ENCODE measurements at regions not wholly inside any gene's neighbourhood (a gene's known extent, or its start where the extent isn't known, plus 50 kb on each side); places are given as distances from the start of the nearest gene placed in this dataset.

GRCh38 chr11:92489826-92490399 lies 265.3 kb downstream of the FAT3 start:
- no peak for TF ChIP-seq POLR2A (IDR thresholded peaks at IDR 0.05)
- TF ChIP-seq CTCF (IDR thresholded peaks at IDR 0.05): no peak
